ENCODE measurements at regions not wholly inside any gene's neighbourhood (a gene's known extent, or its start where the extent isn't known, plus 50 kb on each side); places are given as distances from the start of the nearest gene placed in this dataset.

DNA sequence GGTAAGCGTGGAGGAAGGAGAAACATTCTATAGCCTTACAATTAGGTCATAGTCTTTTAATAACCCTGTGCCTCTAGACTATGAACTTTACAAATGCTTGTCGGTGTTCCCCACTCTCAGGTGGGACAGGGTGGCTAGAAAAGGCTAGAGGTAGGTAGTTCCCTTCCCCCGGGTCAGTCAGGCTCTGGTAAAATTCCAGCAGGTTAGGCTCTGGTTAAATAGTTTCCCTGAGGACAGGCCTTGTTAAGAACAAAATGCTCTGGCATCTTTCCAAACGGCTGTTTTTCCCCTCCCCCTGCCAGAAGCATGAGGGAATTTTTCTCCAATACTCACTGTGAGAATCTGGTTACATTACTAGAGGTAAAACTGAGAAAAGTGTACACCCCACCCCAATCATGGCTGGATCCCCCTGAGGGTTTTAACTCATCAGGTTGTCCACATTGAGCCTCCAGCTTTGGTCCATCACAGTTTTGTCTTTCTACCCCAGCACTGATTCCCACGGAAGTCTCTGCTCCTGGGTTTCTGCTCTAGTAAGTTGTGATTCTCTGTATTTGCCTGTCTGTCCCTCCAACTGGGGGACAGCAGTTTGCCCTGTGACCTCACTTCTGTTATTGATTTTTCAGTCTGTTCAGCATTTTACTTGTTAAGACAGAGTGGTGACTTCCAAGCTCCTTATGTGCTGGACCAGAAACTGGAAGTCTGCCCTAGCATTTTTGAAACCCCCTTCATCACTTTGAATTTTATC lies 84.7 kb upstream of the ADGRF1 start:
- no peak for FAIRE-seq
- TF ChIP-seq, protein P1, sequence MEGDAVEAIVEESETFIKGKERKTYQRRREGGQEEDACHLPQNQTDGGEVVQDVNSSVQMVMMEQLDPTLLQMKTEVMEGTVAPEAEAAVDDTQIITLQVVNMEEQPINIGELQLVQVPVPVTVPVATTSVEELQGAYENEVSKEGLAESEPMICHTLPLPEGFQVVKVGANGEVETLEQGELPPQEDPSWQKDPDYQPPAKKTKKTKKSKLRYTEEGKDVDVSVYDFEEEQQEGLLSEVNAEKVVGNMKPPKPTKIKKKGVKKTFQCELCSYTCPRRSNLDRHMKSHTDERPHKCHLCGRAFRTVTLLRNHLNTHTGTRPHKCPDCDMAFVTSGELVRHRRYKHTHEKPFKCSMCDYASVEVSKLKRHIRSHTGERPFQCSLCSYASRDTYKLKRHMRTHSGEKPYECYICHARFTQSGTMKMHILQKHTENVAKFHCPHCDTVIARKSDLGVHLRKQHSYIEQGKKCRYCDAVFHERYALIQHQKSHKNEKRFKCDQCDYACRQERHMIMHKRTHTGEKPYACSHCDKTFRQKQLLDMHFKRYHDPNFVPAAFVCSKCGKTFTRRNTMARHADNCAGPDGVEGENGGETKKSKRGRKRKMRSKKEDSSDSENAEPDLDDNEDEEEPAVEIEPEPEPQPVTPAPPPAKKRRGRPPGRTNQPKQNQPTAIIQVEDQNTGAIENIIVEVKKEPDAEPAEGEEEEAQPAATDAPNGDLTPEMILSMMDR (IDR thresholded peaks at IDR 0.05; ENCODE audit: insufficient read depth, missing control alignments): no peak
- DNase-seq (ENCODE audit: insufficient read length, low spot score): no peak

- TF ChIP-seq, protein P1 (IDR thresholded peaks at IDR 0.05; ENCODE audit: insufficient read depth, missing control alignments): no peak
- DNase-seq (ENCODE audit: insufficient read length, low spot score): no peak
- FAIRE-seq: no peak
Observed at GRCh38 chr6:47118611-47119010, 76.5 kb upstream of the ADGRF1 start.

DNA sequence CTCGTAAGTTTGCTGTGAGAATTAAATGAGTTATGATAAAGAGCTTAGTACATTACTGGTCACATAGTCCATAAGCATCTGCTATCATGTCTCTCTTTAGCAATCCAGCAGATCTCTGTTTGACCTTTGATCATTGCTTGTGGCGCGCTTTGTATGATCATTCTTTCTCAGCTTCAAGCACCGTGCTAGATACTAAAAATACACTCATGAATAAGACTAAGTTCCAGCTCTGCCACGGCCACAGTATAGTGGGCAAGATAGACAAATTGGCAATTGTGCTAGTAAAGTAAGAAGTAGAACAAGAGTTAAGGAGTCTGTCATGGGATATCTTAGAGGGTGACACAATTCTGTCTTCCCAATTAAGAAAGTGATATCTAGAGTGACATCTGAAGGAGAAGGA lies 75.2 kb upstream of the ADGRF1 start:
- FAIRE-seq (no peak), DNase-seq (ENCODE audit: insufficient read length, low spot score) (no peak)
- TF ChIP-seq, protein P1 (IDR thresholded peaks at IDR 0.05; ENCODE audit: insufficient read depth, missing control alignments): no peak

DNA sequence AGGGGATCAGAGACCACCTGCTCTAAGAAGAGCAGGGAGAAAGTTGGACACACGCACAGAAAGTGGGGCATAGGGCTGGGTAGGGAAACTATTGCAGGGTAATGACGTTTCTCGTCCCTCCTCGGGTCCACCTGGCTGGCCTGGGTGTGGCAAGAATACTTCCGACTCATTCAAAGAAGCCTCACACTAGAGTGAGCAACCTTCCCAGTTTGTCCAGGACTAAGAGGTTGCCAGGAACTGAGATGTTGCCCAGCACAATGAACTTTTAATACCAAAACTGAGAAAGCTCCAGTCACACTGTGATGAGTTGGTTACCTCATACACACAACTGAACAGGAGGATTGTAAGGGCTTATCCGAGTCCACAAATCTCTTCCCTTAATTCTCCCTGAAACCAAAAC lies 74.5 kb upstream of the ADGRF1 start:
- FAIRE-seq (no peak), DNase-seq (ENCODE audit: insufficient read length, low spot score) (no peak)
- TF ChIP-seq, protein P1 (IDR thresholded peaks at IDR 0.05; ENCODE audit: insufficient read depth, missing control alignments): no peak

DNA sequence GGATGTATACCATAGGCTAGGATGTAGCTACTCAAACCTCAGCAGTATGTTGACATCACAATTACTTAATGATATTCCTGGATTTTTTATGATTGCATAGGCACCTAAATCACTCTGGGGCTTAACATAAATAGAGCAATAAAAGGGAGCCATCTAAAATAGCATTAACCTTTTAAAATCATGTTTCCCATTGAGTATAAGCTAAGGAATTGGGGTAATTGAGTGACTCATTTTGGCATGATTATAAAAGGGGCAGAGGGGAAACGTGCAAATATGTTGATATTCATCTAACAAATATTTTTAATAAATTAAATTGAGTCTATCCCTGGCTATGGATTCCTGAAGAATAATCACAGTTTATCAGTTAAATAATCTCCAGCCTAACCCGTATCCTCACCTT lies 74.0 kb upstream of the ADGRF1 start:
- FAIRE-seq: no peak
- no peak for DNase-seq (ENCODE audit: insufficient read length, low spot score)
- TF ChIP-seq, protein P1 (IDR thresholded peaks at IDR 0.05; ENCODE audit: insufficient read depth, missing control alignments): no peak

- FAIRE-seq (no peak), DNase-seq (ENCODE audit: insufficient read length, low spot score) (no peak)
Observed at GRCh38 chr6:47114460-47114859, 72.3 kb upstream of the ADGRF1 start.

GRCh38 chr6:47112317-47112716 lies 70.2 kb upstream of the ADGRF1 start:
- FAIRE-seq: no peak
- TF ChIP-seq, protein P1 (IDR thresholded peaks at IDR 0.05; ENCODE audit: insufficient read depth, missing control alignments): no peak
- no peak for DNase-seq (ENCODE audit: insufficient read length, low spot score)

More at GRCh38 chr6:47114460-47114859, 72.3 kb upstream of the ADGRF1 start:
- TF ChIP-seq, protein P1 (IDR thresholded peaks at IDR 0.05; ENCODE audit: insufficient read depth, missing control alignments): no peak

Measured in D721Med (cell line).